ENCODE measurements at regions not wholly inside any gene's neighbourhood (a gene's known extent, or its start where the extent isn't known, plus 50 kb on each side); places are given as distances from the start of the nearest gene placed in this dataset.

DNA sequence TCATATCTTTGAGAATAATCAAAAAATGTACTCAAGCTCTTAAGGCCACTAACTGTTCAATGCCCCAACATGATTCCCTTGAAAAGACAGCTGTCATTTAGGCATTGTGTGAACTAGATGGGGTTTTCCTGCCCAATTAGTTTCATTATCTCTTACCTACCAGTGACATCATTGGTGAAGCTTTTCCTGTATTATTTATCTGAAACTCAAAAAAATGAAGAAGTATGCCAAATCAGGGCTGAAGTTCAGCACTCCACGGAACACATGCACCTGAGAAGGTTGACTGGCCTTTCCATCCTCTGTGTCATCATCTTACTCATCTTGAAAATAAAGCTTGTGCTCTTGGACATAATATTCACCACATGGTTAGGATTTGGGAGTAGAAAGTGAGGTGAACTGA is 126.4 kb downstream of the TXNL1 start:
- H3K79me2 ChIP-seq (ENCODE audit: control insufficient read depth, insufficient read depth, low read length): no peaks in the 10 kb centered on the region
- no peak overlapping the region for H2AFZ ChIP-seq (ENCODE audit: low read depth, low read length)
- no peaks in the 10 kb centered on the region for H3K36me3 ChIP-seq (ENCODE audit: control insufficient read depth, insufficient read depth, low read length)
- H3K27ac ChIP-seq (ENCODE audit: extremely low read depth, low read depth, low read length): no peak overlapping the region
- no peak for TF ChIP-seq FOXJ3 (CRISPR knock-in tag; IDR thresholded peaks at IDR 0.05)
- TF ChIP-seq POLR3A (IDR thresholded peaks at IDR 0.05; ENCODE audit: borderline replicate concordance, extremely low read depth, insufficient read depth, insufficient read length): no peak
- no peak for TF ChIP-seq NR4A1 (CRISPR knock-in tag; IDR thresholded peaks at IDR 0.05)
- TF ChIP-seq NR4A1 (tag; IDR thresholded peaks at IDR 0.05): no peak
- no peak for TF ChIP-seq CBFA2T2 (conservative IDR thresholded peaks at IDR 0.05)
- no peak for TF ChIP-seq ZZZ3 (IDR thresholded peaks at IDR 0.05)
- H4K20me1 ChIP-seq (replicated peaks; ENCODE audit: control insufficient read depth, insufficient read depth, low read length): no peaks in the 10 kb centered on the region
- BruUV-seq (replicated peaks): no TSS peak
- DNase-seq (ENCODE audit: extremely low read depth in 1 of 4, low spot score in 3 of 4): no peak
- ChIA-PET POLR2A (no interaction called here), CTCF (ENCODE audit: low intra/inter-chr PET ratio) (no interaction called here)
- no peak overlapping the region for H3K9ac ChIP-seq (ENCODE audit: insufficient read depth in 1 of 2, low read depth in 2 of 2, low read length in 2 of 2)
- no peak for ATAC-seq
- H3K4me3 ChIP-seq: no peak overlapping the region
- no peaks in the 10 kb centered on the region for H3K4me1 ChIP-seq (replicated peaks in 1 of 2; ENCODE audit: control insufficient read depth in 2 of 2, insufficient read depth in 2 of 2, low read length in 2 of 2)
- H3K9me3 ChIP-seq (replicated peaks; ENCODE audit: control insufficient read depth, insufficient read depth, low read depth, low read length): no peaks in the 10 kb centered on the region
- H3K27me3 ChIP-seq (ENCODE audit: control insufficient read depth in 2 of 2, insufficient read depth in 2 of 2, low read length in 2 of 2): no peaks in the 10 kb centered on the region; a peak in 1 of 5 replicates
- H3K9me1 ChIP-seq (ENCODE audit: control insufficient read depth, insufficient read depth, low read length): no peaks in the 10 kb centered on the region
- in situ Hi-C loops (cut with MboI) (no loop called here), intact Hi-C loops (cut with micrococcal nuclease) (no loop called here)
- no peak overlapping the region for H3K4me2 ChIP-seq (ENCODE audit: insufficient read depth, low read length)
- no peak for FAIRE-seq
- 0% methylated on average over 1 of the region's 1 CpG for WGBS (ENCODE audit: insufficient coverage, low coverage, missing lambda C conversion rate)

DNA sequence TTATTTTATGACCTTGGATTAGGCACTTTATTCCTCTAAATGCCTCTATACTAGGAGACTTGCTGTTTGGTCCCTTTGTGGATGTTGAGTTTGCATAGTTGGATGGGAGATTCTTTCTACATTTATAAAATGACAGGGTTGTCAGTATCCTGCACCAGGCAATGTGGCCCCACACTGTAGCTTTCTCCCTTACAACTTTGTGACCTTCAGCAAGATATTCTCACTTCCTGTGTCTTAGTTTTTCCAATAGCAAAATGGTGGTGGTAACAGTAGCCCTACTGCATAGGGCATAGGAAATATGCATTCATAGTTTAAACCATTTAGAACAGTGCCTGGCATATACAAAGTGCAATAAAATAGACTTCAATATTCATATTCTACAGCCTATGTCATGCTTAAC is 128.3 kb downstream of the TXNL1 start:
- no peak for DNase-seq (ENCODE audit: extremely low read depth in 1 of 4, low spot score in 3 of 4)
- Histone ChIP-seq H3K4me3 (no peak overlapping the region), H3K27ac (ENCODE audit: extremely low read depth, low read depth, low read length) (no peak overlapping the region), H3K4me2 (ENCODE audit: insufficient read depth, low read length) (no peak overlapping the region), H3K9me3 (replicated peaks; ENCODE audit: control insufficient read depth, insufficient read depth, low read depth, low read length) (no peaks in the 10 kb centered on the region), H3K9me1 (ENCODE audit: control insufficient read depth, insufficient read depth, low read length) (no peaks in the 10 kb centered on the region), H3K4me1 (replicated peaks in 1 of 2; ENCODE audit: control insufficient read depth in 2 of 2, insufficient read depth in 2 of 2, low read length in 2 of 2) (no peaks in the 10 kb centered on the region), H3K79me2 (ENCODE audit: control insufficient read depth, insufficient read depth, low read length) (no peaks in the 10 kb centered on the region), H2AFZ (ENCODE audit: low read depth, low read length) (no peak overlapping the region), H3K36me3 (ENCODE audit: control insufficient read depth, insufficient read depth, low read length) (no peaks in the 10 kb centered on the region), H3K27me3 (ENCODE audit: control insufficient read depth in 2 of 2, insufficient read depth in 2 of 2, low read length in 2 of 2) (no peaks in the 10 kb centered on the region; a peak in 1 of 5 replicates), H3K9ac (ENCODE audit: insufficient read depth in 1 of 2, low read depth in 2 of 2, low read length in 2 of 2) (no peak overlapping the region), H4K20me1 (replicated peaks; ENCODE audit: control insufficient read depth, insufficient read depth, low read length) (no peaks in the 10 kb centered on the region)
- POLR2A ChIA-PET: no interaction called here
- no TSS peak for BruUV-seq (replicated peaks)
- in situ Hi-C loops (cut with MboI) (no loop called here), intact Hi-C loops (cut with micrococcal nuclease) (no loop called here)
- CTCF ChIA-PET (ENCODE audit: low intra/inter-chr PET ratio): no interaction called here
- TF ChIP-seq, protein P1, sequence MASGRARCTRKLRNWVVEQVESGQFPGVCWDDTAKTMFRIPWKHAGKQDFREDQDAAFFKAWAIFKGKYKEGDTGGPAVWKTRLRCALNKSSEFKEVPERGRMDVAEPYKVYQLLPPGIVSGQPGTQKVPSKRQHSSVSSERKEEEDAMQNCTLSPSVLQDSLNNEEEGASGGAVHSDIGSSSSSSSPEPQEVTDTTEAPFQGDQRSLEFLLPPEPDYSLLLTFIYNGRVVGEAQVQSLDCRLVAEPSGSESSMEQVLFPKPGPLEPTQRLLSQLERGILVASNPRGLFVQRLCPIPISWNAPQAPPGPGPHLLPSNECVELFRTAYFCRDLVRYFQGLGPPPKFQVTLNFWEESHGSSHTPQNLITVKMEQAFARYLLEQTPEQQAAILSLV (tag; IDR thresholded peaks at IDR 0.05): no peak
- TF ChIP-seq ZNF347 (CRISPR knock-in tag; IDR thresholded peaks at IDR 0.05; ENCODE audit: low read depth): no peak
- no peak for ATAC-seq
- FAIRE-seq: no peak
